IMR-90 (cell line): ENCODE measurements at regions not wholly inside any gene's neighbourhood (a gene's known extent, or its start where the extent isn't known, plus 50 kb on each side); places are given as distances from the start of the nearest gene placed in this dataset.

Experiments
- ATAC-seq: fragments of 200-7000 bp; cut with Tn5 transposase; 2 replicates; pipeline ENCODE4 v1.9.1; 2020; ENCODE audit warnings: low read depth, mild to moderate bottlenecking, moderate library complexity
- BruUV-seq: library from RNA; stranded (reverse); fragments of 400-500 nt; replicated peaks from 2 replicates; lab custom pipeline; 2021; lab: Mats Ljungman, UMichigan
- CTCF ChIA-PET: fragments of 300-600 bp; formaldehyde crosslinking; extraction: SDS; loops from one replicate; lab custom pipeline; 2021; ENCODE audit warnings: antibody characterized with exemption; lab: Yijun Ruan, JAX
- POLR2A ChIA-PET: fragments of 300-600 bp; sonication (Branson Sonifier 250); formaldehyde crosslinking; loops from one replicate; lab custom pipeline; 2022; ENCODE audit warnings: antibody characterized with exemption; ENCODE audit not compliant: unreplicated experiment; lab: Charles Lee
- DNase-seq: peaks from one replicate; pipeline ENCODE4 v3.0.0; 2013
- H2AFZ ChIP-seq: replicated peaks from 2 replicates; pipeline ENCODE3; 2013; ENCODE audit warnings: low read length, mild to moderate bottlenecking; ENCODE audit not compliant: poor library complexity
- H2AK5ac ChIP-seq: 2 replicates; pipeline ENCODE4 v1.6.1; 2013; ENCODE audit warnings: low read depth, low read length, inconsistent platforms
- H2AK9ac ChIP-seq: replicated peaks from 2 replicates; pipeline ENCODE3; 2013; ENCODE audit warnings: mild to moderate bottlenecking, low read depth, low read length, moderate library complexity; ENCODE audit not compliant: poor library complexity
- H2BK120ac ChIP-seq: 2 replicates; pipeline ENCODE4 v1.6.1; 2013; ENCODE audit warnings: low read depth, low read length, inconsistent platforms
- H2BK15ac ChIP-seq: 3 replicates; pipeline ENCODE4 v1.6.1; 2013; ENCODE audit warnings: low read depth, low read length, inconsistent platforms
- H2BK20ac ChIP-seq: 2 replicates; pipeline ENCODE4 v1.6.1; 2013; ENCODE audit warnings: low read depth, mild to moderate bottlenecking, inconsistent platforms, low read length, moderate library complexity
- H2BK5ac ChIP-seq: 2 replicates; pipeline ENCODE4 v1.6.1; 2013; ENCODE audit warnings: mild to moderate bottlenecking, low read depth, low read length, inconsistent platforms; ENCODE audit not compliant: poor library complexity, severe bottlenecking
- H3K14ac ChIP-seq: replicated peaks from 2 replicates; pipeline ENCODE4 v1.6.1; 2013; ENCODE audit warnings: low read depth, low read length, inconsistent platforms
- H3K18ac ChIP-seq: 2 replicates; pipeline ENCODE4 v1.6.1; 2013; ENCODE audit warnings: low read depth, low read length, control low read depth
- H3K23ac ChIP-seq: 2 replicates; pipeline ENCODE4 v1.6.1; 2013; ENCODE audit warnings: low read depth, low read length, inconsistent platforms
- H3K27ac ChIP-seq: 2 replicates; pipeline ENCODE4 v1.5.1; 2013; ENCODE audit warnings: mild to moderate bottlenecking, control low read depth, low read length; ENCODE audit not compliant: insufficient read depth
- H3K27me3 ChIP-seq: 2 replicates; pipeline ENCODE4 v1.6.1; 2013; ENCODE audit warnings: low read length; ENCODE audit not compliant: control insufficient read depth, insufficient read depth
- H3K36me3 ChIP-seq: 2 replicates; pipeline ENCODE4 v1.6.1; 2013; ENCODE audit warnings: low read length, mixed read lengths; ENCODE audit not compliant: control insufficient read depth, insufficient read depth
- H3K4ac ChIP-seq: 2 replicates; pipeline ENCODE4 v1.6.1; 2013; ENCODE audit warnings: low read depth, low read length, inconsistent platforms
- H3K4me1 ChIP-seq: 2 replicates; pipeline ENCODE4 v1.6.1; 2013; ENCODE audit warnings: low read length, mixed read lengths; ENCODE audit not compliant: control insufficient read depth, insufficient read depth
- H3K4me2 ChIP-seq: 2 replicates; pipeline ENCODE4 v1.6.1; 2013; ENCODE audit warnings: low read depth, mild to moderate bottlenecking, control low read depth, low read length, moderate library complexity
- H3K4me3 ChIP-seq: 2 replicates; pipeline ENCODE4 v1.5.1; 2013; ENCODE audit warnings: low read depth, mild to moderate bottlenecking, control low read depth, low read length, moderate library complexity; ENCODE audit not compliant: insufficient read depth
- H3K56ac ChIP-seq: 2 replicates; pipeline ENCODE4 v1.6.1; 2013; ENCODE audit warnings: low read length, inconsistent platforms; ENCODE audit not compliant: insufficient read depth; ENCODE audit errors: extremely low read depth
- H3K79me1 ChIP-seq, 2 experiments: 2 replicates each; pipeline ENCODE4 v1.6.1; 2013; ENCODE audit warnings: low read length in 2 of 2, inconsistent platforms in 1 of 2, low read depth in 1 of 2
- H3K9ac ChIP-seq: 2 replicates; pipeline ENCODE4 v1.6.1; 2013; ENCODE audit warnings: low read depth, low read length, control low read depth
- H3K9me1 ChIP-seq: 2 replicates; pipeline ENCODE4 v1.6.1; 2013; ENCODE audit warnings: low read length, inconsistent platforms; ENCODE audit not compliant: insufficient read depth
- H3K9me3 ChIP-seq: 2 replicates; pipeline ENCODE4 v1.6.1; 2013; ENCODE audit warnings: low read length; ENCODE audit not compliant: control insufficient read depth, insufficient read depth
- H4K20me1 ChIP-seq: 2 replicates; pipeline ENCODE4 v1.6.1; 2013; ENCODE audit warnings: low read length, inconsistent platforms; ENCODE audit not compliant: insufficient read depth
- H4K5ac ChIP-seq: 2 replicates; pipeline ENCODE4 v1.6.1; 2013; ENCODE audit warnings: mild to moderate bottlenecking, low read depth, low read length, control low read depth
- H4K8ac ChIP-seq, 2 experiments: 2 replicates each; pipeline ENCODE4 v1.6.1; 2013; ENCODE audit warnings: low read depth in 2 of 2, low read length in 2 of 2, control low read depth in 1 of 2, inconsistent platforms in 1 of 2
- H4K91ac ChIP-seq: 2 replicates; pipeline ENCODE4 v1.6.1; 2013; ENCODE audit warnings: low read depth, low read length, inconsistent platforms; ENCODE audit not compliant: insufficient read depth
- BHLHE40 ChIP-seq: fragments of 150-350 bp; IDR thresholded peaks from 2 replicates; pipeline ENCODE4 v1.6.1; 2016; ENCODE audit warnings: mild to moderate bottlenecking, low read depth, low read length
- CEBPB ChIP-seq: IDR thresholded peaks from 2 replicates; pipeline ENCODE4 v1.6.1; 2012; ENCODE audit warnings: low read depth, low read length, improper control_type of control experiment
- CHD1 ChIP-seq: IDR thresholded peaks from 2 replicates; pipeline ENCODE4 v1.6.1; 2012; ENCODE audit warnings: low read depth, low read length, improper control_type of control experiment
- CTCF ChIP-seq: conservative IDR thresholded peaks from 2 replicates; pipeline ENCODE4 v1.5.1; 2012; ENCODE audit warnings: mild to moderate bottlenecking, low read depth, low read length, improper control_type of control experiment
- ELK1 ChIP-seq: fragments of 150-350 bp; IDR thresholded peaks from 2 replicates; pipeline ENCODE4 v1.6.1; 2016; ENCODE audit warnings: low read depth, mild to moderate bottlenecking, low read length, moderate library complexity, borderline replicate concordance
- FOS ChIP-seq: fragments of 150-350 bp; IDR thresholded peaks from 2 replicates; pipeline ENCODE4 v1.6.1; 2016; ENCODE audit warnings: low read depth, low read length
- MAFK ChIP-seq: IDR thresholded peaks from 2 replicates; pipeline ENCODE4 v1.6.1; 2012; ENCODE audit warnings: low read depth, low read length, improper control_type of control experiment
- MAZ ChIP-seq: IDR thresholded peaks from 2 replicates; pipeline ENCODE4 v1.6.1; 2012; ENCODE audit warnings: low read depth, mild to moderate bottlenecking, low read length, improper control_type of control experiment, moderate library complexity, borderline replicate concordance
- MXI1 ChIP-seq: IDR thresholded peaks from 2 replicates; pipeline ENCODE4 v1.6.1; 2012; ENCODE audit warnings: low read depth, mild to moderate bottlenecking, low read length, moderate library complexity, borderline replicate concordance
- NFE2L2 ChIP-seq: fragments of 150-350 bp; IDR thresholded peaks from 2 replicates; pipeline ENCODE4 v1.6.1; 2016; ENCODE audit warnings: low read depth, mild to moderate bottlenecking, low read length
- POLR2A ChIP-seq: IDR thresholded peaks from 2 replicates; pipeline ENCODE4 v1.6.1; 2012; ENCODE audit warnings: mild to moderate bottlenecking, low read depth, low read length
- RAD21 ChIP-seq: IDR thresholded peaks from 2 replicates; pipeline ENCODE4 v1.6.1; 2012; ENCODE audit warnings: low read length, improper control_type of control experiment
- RCOR1 ChIP-seq: IDR thresholded peaks from 2 replicates; pipeline ENCODE4 v1.6.1; 2012; ENCODE audit warnings: mild to moderate bottlenecking, low read length, improper control_type of control experiment; ENCODE audit not compliant: insufficient replicate concordance
- RFX5 ChIP-seq: IDR thresholded peaks from 2 replicates; pipeline ENCODE4 v1.8.0; 2012; ENCODE audit warnings: low read depth, mild to moderate bottlenecking, low read length, moderate library complexity
- SMC3 ChIP-seq: fragments of 150-350 bp; IDR thresholded peaks from 2 replicates; pipeline ENCODE4 v1.6.1; 2016; ENCODE audit warnings: low read depth, mild to moderate bottlenecking, antibody characterized with exemption, low read length, moderate library complexity
- USF2 ChIP-seq: fragments of 150-350 bp; IDR thresholded peaks from 2 replicates; pipeline ENCODE4 v1.6.1; 2017; ENCODE audit warnings: mild to moderate bottlenecking, antibody characterized with exemption, low read length, low read depth
- dilution Hi-C: fragments of 300-500 bp; cut with HindIII; formaldehyde crosslinking; loops from one replicate; pipeline ENCODE4 v1.14.3; 2018; ENCODE audit warnings: low sequenced_read_pairs; ENCODE audit not compliant: unreplicated experiment
- in situ Hi-C: fragments of 300-500 bp; cut with MboI; formaldehyde crosslinking; loops from 3 replicates; pipeline ENCODE4 v1.14.3; 2019; ENCODE audit warnings: low sequenced_read_pairs, inconsistent platforms, mixed read lengths
- intact Hi-C: fragments of 100-400 bp; cut with micrococcal nuclease; formaldehyde crosslinking; loops from 2 replicates; pipeline ENCODE4 v1.10.0; 2022

- no peaks in the 10 kb centered on the region for H4K20me1 ChIP-seq
- no peaks in the 10 kb centered on the region for H3K27me3 ChIP-seq
- no peak overlapping the region for H4K91ac ChIP-seq
- H3K9me3 ChIP-seq = no peaks in the 10 kb centered on the region
- dilution Hi-C loops = no loop called here
- no peak overlapping the region for H2AK5ac ChIP-seq
- H2BK20ac ChIP-seq = no peak overlapping the region
- no peak overlapping the region for H3K23ac ChIP-seq
- H3K79me1 ChIP-seq = no peaks in the 10 kb centered on the region
- in situ Hi-C loops = no loop called here
- H3K18ac ChIP-seq = no peak overlapping the region
- H3K9me1 ChIP-seq = no peaks in the 10 kb centered on the region
- H3K9ac ChIP-seq = no peak overlapping the region
- ChIA-PET CTCF (no interaction called here), POLR2A (no interaction called here)
- no peak overlapping the region for H3K27ac ChIP-seq
- H3K56ac ChIP-seq = no peak overlapping the region
- no peaks in the 10 kb centered on the region for H3K36me3 ChIP-seq
- no peak overlapping the region for H2BK120ac ChIP-seq
- H2BK5ac ChIP-seq = no peak overlapping the region
- intact Hi-C loops = no loop called here
- ATAC-seq (no peak), DNase-seq (no peak)
- H3K4me3 ChIP-seq = no peak overlapping the region
- no TSS peak for BruUV-seq
- TF ChIP-seq MAFK = no peak
- TF ChIP-seq MAZ = no peak
- no peak for TF ChIP-seq BHLHE40
- no peak for TF ChIP-seq MXI1
- TF ChIP-seq ELK1 = no peak
- TF ChIP-seq FOS = no peak
- no peak for TF ChIP-seq CTCF
- no peak for TF ChIP-seq USF2
- no peak for TF ChIP-seq RFX5
- TF ChIP-seq CEBPB = no peak
- no peak for TF ChIP-seq SMC3
- no peak for TF ChIP-seq CHD1
- no peak for TF ChIP-seq NFE2L2
- no peak for TF ChIP-seq POLR2A
- no peak for TF ChIP-seq RAD21
- no peak for TF ChIP-seq RCOR1
- H3K4me2 ChIP-seq = no peak overlapping the region
- no peak overlapping the region for H4K5ac ChIP-seq
- no peaks in the 10 kb centered on the region for H3K4me1 ChIP-seq
- H3K14ac ChIP-seq = no peak overlapping the region
- no peak overlapping the region for H4K8ac ChIP-seq
- no peak overlapping the region for H2AK9ac ChIP-seq
- H3K4ac ChIP-seq = no peak overlapping the region
- no peak overlapping the region for H2BK15ac ChIP-seq
- H2AFZ ChIP-seq = no peak overlapping the region
Observed at GRCh38 chr1:101409102-101409501, 172.3 kb downstream of the S1PR1 start.
